ENCODE measurements at regions not wholly inside any gene's neighbourhood (a gene's known extent, or its start where the extent isn't known, plus 50 kb on each side); places are given as distances from the start of the nearest gene placed in this dataset.

- no peak overlapping the region for H3K4me3 ChIP-seq (ENCODE audit: low read depth, low read length)
- TF ChIP-seq CTCF (IDR thresholded peaks at IDR 0.05; ENCODE audit: low read depth, low read length, missing control alignments) = no peak
- no peak for DNase-seq (ENCODE audit: low read depth)
- in situ Hi-C loops (cut with HindIII; ENCODE audit: low sequenced_read_pairs) = no loop called here
Observed at GRCh38 chr1:187157552-187157951, 328.8 kb downstream of the PLA2G4A start.

GRCh38 chr1:187167555-187167954, 338.8 kb downstream of the PLA2G4A start:
- TF ChIP-seq CTCF (IDR thresholded peaks at IDR 0.05; ENCODE audit: low read depth, low read length, missing control alignments) = no peak
- no peak overlapping the region for H3K4me3 ChIP-seq (ENCODE audit: low read depth, low read length)
- in situ Hi-C loops (cut with HindIII; ENCODE audit: low sequenced_read_pairs) = no loop called here
- DNase-seq (ENCODE audit: low read depth) = no peak

GRCh38 chr1:187168297-187168696, 339.5 kb downstream of the PLA2G4A start:
- H3K4me3 ChIP-seq (ENCODE audit: low read depth, low read length) = no peak overlapping the region
- TF ChIP-seq CTCF (IDR thresholded peaks at IDR 0.05; ENCODE audit: low read depth, low read length, missing control alignments) = no peak
- no peak for DNase-seq (ENCODE audit: low read depth)
- in situ Hi-C loops (cut with HindIII; ENCODE audit: low sequenced_read_pairs) = no loop called here

- in situ Hi-C loops (cut with HindIII; ENCODE audit: low sequenced_read_pairs) = no loop called here
- DNase-seq (ENCODE audit: low read depth) = no peak
- H3K4me3 ChIP-seq (ENCODE audit: low read depth, low read length) = no peak overlapping the region
- TF ChIP-seq CTCF (IDR thresholded peaks at IDR 0.05; ENCODE audit: low read depth, low read length, missing control alignments) = no peak
Observed at GRCh38 chr1:187185389-187185788, 356.6 kb downstream of the PLA2G4A start.

GRCh38 chr1:187197685-187198084, 368.9 kb downstream of the PLA2G4A start:
- no peak for DNase-seq (ENCODE audit: low read depth)
- no peak overlapping the region for H3K4me3 ChIP-seq (ENCODE audit: low read depth, low read length)
- in situ Hi-C loops (cut with HindIII; ENCODE audit: low sequenced_read_pairs) = no loop called here
- TF ChIP-seq CTCF (IDR thresholded peaks at IDR 0.05; ENCODE audit: low read depth, low read length, missing control alignments) = no peak

- no peak overlapping the region for H3K4me3 ChIP-seq (ENCODE audit: low read depth, low read length)
- in situ Hi-C loops (cut with HindIII; ENCODE audit: low sequenced_read_pairs) = no loop called here
- DNase-seq (ENCODE audit: low read depth) = peak; percentile 22
- no peak for TF ChIP-seq CTCF (IDR thresholded peaks at IDR 0.05; ENCODE audit: low read depth, low read length, missing control alignments)
Observed at GRCh38 chr1:187203257-187203656, 374.5 kb downstream of the PLA2G4A start.

GRCh38 chr1:187212377-187212776, 383.6 kb downstream of the PLA2G4A start:
- TF ChIP-seq CTCF (IDR thresholded peaks at IDR 0.05; ENCODE audit: low read depth, low read length, missing control alignments) = no peak
- H3K4me3 ChIP-seq (ENCODE audit: low read depth, low read length) = no peak overlapping the region
- no peak for DNase-seq (ENCODE audit: low read depth)
- in situ Hi-C loops (cut with HindIII; ENCODE audit: low sequenced_read_pairs) = no loop called here
